NOMO-1 (cell line): ENCODE measurements at regions not wholly inside any gene's neighbourhood (a gene's known extent, or its start where the extent isn't known, plus 50 kb on each side); places are given as distances from the start of the nearest gene placed in this dataset.
"Not testable (repeated sequence)": the region's sequence is repeated elsewhere in the genome, so short reads cannot be mapped to it uniquely, and the experiment has no call there.

Experiments
- DNase-seq, 2 experiments: peaks; one replicate each; lab custom pipeline; 2025; ENCODE audit not compliant: unreplicated experiment in 2 of 2; lab: John Stamatoyannopoulos, UW

DNA sequence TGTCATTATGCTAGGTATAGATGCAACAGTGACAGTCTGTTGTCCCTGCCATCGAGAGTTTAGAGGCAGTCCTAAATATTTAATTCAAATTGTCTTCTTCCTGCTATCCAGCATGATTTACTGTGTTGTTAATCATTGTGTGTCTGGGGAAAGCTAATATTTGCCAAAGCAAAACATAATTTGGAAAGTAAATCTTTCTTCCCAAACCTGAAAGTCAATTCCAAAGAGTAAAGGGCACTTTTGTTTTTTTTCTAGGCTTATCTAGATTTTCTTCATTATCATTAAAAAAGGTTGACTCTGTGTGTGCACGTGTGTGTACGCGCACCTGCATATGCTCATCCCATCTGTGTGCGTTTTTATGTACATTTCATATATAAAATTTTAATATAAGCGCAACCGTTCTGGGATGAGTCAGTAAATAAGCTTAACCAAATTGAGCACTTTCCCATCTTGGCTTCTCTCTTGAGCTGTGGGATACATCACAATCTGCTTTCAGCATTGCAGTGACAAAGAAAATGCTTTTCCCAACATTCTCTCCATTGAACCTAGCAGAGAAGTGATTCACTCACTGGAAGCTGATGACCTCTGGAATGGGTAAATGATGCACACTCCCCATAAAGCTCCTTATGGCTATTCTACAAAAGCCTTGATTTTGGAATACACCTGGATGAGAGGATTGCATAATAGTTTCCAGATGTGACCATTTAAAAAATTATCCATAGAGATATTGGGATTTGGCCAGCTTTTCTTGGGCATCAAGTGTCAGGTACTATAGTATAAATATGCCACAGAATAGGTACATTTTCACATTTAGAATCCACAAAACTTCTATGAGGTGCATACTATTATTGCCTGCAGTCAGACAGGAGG is 488.4 kb downstream of the ADCYAP1 start:
- no peak for DNase-seq

DNA sequence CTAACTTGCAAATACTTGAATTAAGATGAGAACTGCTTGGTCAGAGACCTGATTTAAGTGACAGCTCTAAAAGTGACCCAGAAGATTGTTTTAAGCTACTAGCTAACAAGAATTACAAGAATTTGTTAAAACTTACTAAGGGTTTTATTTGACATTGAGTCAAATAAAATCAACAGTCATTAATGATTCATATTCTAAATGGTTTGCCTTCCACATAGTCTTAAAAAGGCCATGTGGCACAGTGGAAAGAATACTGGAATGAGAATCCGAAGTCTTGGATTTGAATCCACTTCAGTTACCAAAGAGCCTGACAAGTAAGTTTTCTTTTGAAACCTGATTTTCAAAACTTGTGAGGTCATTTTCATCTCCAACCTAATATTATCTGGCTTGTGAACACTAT is 489.3 kb downstream of the ADCYAP1 start:
- DNase-seq: no peak

- DNase-seq: no peak
Observed at GRCh38 chr18:1394426-1394825, 489.8 kb downstream of the ADCYAP1 start.

- no peak for DNase-seq
Observed at GRCh38 chr18:1394966-1395365, 490.3 kb downstream of the ADCYAP1 start.

- no peak for DNase-seq
Observed at GRCh38 chr18:1408376-1408775, 503.7 kb downstream of the ADCYAP1 start.

GRCh38 chr18:1412655-1413322 is 508.1 kb downstream of the ADCYAP1 start:
- no peak for DNase-seq

GRCh38 chr18:1413323-1413675 is 508.6 kb downstream of the ADCYAP1 start:
- DNase-seq: no peak

DNA sequence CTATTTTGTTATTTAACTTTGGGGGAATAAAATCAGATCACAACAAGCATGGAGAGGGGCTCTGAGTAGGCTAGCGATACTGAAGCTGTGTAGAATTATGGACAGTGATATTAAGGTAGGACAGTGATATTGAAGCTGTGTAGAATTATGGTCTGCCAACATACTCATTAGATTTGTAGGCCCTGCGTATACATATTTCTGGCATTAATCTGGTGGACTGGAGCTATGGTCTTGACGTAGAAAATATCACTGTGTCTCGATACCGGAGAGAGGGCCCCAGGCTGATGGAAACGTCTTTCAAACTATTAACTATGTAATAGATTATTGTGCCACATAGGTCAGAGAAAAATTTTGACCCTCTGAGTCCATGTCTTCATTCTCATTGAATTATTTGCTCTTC is 511.4 kb downstream of the ADCYAP1 start:
- DNase-seq: no peak

- DNase-seq: no peak
Observed at GRCh38 chr18:1421502-1421901, 516.8 kb downstream of the ADCYAP1 start.

- DNase-seq: no peak
Observed at GRCh38 chr18:1422634-1423033, 518.0 kb downstream of the ADCYAP1 start.

DNA sequence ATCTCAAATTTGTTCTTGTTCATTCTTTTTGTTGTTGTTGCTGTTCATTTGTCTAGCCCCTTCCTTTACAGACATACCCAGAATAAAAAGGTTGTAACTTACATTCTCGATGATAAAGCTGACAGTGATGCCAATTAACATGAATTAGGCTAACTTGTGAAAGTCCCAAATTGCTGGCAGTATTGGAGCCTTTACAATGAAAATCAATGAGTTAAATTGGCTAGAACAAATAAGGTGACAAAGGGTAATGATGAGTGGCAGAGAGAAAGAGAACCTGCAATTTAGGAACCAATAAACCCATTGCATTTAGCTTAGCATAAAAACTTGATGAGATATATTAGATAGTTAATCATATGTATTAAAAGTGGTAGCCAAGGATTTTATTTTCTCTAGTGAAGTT is 521.0 kb downstream of the ADCYAP1 start:
- DNase-seq: no peak

GRCh38 chr18:1435487-1435886 is 530.8 kb downstream of the ADCYAP1 start:
- DNase-seq: no peak

DNA sequence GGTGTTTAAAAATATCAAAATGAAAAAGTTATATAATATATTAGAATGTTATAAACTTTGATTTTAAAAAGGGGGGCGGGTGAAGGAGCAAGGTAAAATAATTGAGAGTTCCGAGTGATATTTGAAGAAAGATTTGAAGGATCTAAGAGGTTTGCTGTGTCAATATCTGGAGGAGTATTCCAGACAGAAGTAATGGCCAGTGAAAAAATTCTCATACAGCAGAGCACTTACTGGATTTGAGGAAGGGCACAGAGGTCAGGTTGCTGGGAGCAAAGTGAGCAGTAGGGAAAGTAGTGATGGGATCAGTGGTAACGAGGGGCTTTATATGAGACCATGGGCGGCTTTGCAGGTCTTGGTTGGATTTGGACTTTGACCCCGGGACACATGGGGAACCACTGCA is 531.5 kb downstream of the ADCYAP1 start:
- no peak for DNase-seq

- DNase-seq: no peak
Observed at GRCh38 chr18:1438458-1438910, 533.8 kb downstream of the ADCYAP1 start.

DNA sequence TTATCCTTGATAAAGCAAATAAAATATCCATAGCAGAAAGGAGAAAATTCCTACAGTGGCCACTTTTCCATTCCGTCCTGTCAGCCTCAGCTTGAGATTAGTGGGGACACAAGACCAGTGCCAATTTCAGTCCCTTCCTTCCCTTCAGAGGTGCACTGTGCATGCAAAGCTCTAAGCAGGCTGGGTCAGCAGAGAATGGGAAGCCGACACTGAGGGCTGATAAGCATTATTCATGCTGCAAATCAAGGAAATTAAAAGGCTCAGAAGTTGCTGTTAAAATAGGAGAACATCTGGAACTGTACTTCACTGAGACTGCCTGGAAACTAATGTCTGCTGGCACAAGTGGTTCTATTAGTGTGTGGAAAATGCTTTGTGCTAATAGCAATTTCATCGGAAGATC is 534.3 kb downstream of the ADCYAP1 start:
- no peak for DNase-seq

DNA sequence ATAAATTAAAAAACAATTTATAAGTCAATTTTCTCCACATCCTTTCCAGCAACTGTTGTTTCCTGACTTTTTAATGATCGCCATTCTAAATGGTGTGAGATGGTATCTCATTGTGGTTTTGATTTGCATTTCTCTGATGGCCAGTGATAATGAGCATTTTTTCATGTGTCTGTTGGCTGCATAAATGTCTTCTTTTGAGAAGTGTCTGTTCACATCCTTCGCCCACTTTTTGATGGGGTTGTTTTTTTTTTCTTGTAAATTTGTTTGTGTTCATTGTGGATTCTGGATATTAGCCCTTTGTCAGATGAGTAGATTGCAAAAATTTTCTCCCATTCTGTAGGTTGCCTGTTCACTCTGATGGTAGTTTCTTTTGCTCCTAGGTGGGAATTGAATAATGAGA is 539.4 kb downstream of the ADCYAP1 start:
- DNase-seq: not testable (repeated sequence)

DNA sequence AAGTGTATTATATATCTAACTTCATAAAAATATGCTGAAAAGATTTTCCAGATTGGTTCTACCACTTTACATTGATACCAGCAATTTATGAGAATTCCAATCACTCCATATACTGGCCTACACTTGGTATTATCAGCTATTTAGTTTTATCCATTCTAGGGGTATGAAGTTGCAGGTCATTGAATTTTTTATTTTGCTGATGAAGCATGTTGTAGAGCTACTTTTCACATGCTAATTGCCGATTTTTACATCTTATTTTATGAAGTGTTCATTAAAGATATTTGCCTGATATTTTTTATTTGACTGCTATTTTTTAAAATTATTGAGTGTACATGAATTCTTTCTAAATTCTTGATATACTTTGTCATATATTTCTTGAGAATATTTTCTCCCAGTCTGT is 542.1 kb downstream of the ADCYAP1 start:
- no peak for DNase-seq

DNA sequence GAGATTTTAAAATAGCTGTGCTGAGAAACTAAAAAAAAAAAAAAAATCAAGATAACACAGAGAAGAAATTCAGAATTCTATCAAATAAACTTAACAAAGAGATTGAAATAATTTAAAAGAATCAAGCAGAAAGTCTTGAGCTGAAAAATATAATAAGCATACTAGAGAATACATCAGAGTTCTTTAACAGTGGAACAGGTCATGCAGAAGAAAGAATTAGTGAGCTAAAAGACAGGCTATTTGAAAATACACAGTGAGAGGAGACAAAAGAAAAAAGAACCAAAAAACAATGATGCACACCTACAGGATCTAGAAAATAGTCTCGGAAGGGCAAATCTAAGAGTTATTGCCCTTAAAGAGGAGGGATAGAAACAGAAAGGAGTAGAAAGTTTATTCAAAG is 548.1 kb downstream of the ADCYAP1 start:
- DNase-seq: no peak

DNA sequence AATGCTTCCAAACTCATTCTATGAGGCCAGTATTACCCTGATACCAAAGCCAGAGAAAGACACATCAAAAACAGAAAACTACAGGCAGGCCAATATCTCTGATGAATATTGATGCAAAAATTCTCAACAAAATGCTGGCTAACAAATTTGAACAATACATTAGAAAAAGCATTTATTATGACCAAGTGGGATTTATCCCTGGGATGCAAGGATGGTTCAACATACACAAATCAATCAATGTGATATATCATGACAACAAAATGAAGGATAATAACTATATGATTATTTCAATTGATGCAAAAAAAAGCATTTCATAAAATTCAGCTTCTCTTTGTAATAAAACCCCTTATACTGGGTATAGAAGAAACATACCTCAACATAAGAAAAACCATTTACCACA is 550.9 kb downstream of the ADCYAP1 start:
- DNase-seq: no peak

- no peak for DNase-seq
Observed at GRCh38 chr18:1458547-1458946, 553.9 kb downstream of the ADCYAP1 start.

DNA sequence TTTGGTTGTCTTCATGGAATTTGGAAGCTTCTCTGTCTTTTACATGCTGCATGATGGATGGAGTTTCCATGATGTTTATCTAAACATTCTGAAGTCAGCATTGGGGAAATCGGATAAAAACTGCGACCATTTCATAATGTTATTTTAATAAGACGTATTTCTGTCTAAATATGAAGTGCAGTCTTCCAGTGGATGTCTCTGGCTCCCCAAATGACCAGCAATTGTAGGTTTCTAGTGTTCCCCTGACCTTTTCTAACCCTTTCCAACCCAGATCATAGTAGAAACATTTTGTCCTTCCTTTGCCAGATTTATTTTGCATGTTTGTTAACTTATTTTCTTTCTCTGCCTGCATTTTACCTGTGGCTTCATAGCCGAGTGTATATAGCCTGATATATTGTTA is 559.3 kb downstream of the ADCYAP1 start:
- DNase-seq: no peak
